TTC549 (cell line): ENCODE measurements at regions not wholly inside any gene's neighbourhood (a gene's known extent, or its start where the extent isn't known, plus 50 kb on each side); places are given as distances from the start of the nearest gene placed in this dataset.

ENCODE experiments used
- FAIRE-seq: peaks from 2 replicates; lab custom pipeline; 2012; peaks lifted over from hg19 to GRCh38; lab: Jason Lieb, UNC

DNA sequence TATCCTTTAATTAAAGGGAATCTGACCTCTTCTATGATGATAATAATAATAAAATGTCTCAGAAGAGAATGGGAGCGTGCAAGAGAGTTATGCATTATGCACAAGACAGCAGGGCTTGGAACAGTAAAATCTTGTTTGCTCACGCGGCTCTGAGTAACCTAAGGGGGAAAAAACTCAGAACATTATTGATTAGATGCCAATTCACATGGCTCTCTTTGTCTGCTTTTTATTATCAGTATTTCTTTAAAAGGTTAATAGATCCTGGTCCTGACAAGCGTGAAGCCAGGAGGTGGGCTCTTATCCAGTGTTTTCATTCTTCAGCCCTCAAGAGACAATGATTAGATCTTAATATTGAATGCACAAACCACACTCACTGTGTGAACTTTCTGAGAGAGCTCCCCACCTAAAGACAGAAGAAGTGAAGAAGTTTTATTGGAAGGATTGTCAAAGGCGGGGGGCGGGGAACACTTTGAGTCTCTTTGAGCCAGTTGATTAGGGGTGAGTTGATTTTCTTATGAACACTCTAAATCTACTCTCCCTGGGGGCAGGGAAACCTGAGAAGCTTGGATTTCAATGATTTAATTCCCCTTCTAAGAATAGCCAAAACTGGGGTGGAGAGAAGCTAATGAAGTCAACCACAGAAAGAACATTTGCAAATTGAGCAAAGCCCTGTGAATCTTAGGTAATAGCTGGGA, 127.5 kb upstream of the CTAGE1 start:
- no peak for FAIRE-seq

GRCh38 chr18:22546905-22547570, 129.3 kb upstream of the CTAGE1 start:
- FAIRE-seq: no peak

DNA sequence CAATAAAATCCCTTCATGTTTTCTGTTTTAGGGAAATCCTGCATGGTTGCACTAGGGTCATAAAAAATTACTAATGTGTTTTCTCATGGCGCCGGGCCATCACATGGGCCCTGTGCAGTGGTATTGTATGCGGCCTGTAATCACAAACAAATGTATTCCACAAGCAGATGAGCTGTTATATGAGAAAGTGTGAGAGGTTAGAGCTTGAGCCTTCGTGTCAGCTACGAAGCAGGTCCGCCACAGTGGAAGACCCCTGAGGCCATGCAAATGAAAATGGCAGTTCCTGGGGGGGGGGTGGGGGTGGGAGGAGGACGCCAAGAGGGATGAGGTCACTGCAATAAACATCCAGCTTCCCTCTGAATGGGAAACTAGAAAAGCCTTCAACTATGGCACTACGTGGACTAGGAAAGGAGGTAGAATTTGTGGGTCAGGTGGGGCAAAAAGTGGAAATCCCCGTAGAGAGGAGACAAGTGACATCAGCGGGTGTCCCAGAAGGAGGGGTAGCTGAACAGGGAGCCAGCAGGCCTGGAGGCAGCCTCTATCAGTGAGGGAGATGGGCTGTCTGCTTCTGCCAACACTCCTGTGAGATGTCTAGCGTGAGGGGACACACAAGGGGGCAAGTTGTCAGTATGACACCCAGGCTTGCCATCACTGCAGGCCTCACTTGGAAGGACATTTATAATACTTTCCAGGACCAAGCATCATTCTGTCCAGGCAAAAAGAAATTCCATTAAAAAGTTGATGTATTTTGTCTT, 130.3 kb upstream of the CTAGE1 start:
- no peak for FAIRE-seq

GRCh38 chr18:22549260-22549937, 131.7 kb upstream of the CTAGE1 start:
- FAIRE-seq: no peak

DNA sequence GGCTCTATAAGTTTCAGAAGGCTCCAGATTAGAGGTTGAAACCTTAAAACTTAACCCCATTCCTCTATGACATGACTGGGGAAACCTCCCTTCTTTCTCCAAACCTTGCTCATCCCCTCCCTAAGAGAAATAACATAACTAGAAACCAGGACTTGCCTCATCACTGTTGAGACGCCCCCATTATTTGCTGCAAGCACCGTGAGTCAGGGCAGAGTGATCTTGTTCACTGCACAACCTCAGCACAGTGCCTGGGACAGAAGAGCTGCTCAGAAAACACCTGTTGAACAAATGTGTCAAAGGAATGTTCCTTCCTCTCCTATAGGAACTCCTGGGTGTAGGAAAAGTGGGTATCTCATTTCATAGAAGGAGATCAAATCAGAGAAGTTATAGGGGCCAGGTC, 132.7 kb upstream of the CTAGE1 start:
- FAIRE-seq: no peak

DNA sequence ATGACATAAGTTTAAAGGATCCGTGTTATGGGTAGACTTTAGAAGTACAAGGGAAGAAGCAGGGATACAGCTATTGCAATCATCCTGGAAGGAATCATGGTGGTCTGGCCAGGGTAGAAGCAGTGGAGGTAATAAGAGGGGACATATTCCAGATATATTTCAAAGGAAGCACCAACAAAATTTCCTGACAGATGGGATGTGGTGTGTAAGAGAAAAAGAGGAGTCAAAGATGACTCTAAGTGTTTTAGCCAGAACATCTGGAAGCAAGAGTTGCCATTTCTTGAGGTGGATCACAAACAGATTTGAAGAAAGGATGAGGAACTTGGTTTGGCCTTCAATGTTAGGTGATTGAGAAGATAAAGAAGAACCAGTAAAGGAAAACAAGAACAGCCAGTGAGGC, 133.1 kb upstream of the CTAGE1 start:
- no peak for FAIRE-seq

- FAIRE-seq: no peak
Observed at GRCh38 chr18:22551536-22552151, 133.9 kb upstream of the CTAGE1 start.

DNA sequence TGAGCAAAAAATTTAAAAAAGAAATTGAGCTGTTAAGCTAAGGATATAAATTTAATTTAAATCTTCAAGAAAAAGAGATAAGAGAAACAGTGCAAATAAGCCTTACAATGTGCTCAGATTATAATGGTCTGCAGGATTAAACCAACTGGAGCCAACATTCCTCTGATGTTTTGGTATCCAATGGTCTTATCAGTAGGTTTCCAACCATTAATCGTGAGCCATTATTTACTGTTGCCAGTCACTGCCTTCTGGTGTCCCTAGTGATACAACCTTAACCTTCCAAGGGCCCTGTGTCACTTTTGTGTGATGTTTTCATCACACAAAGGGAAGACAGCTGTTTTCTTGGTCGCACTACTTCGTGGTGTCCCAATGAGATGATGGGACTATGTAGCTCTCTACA, 134.5 kb upstream of the CTAGE1 start:
- FAIRE-seq: no peak

GRCh38 chr18:22552899-22553460, 135.3 kb upstream of the CTAGE1 start:
- no peak for FAIRE-seq

DNA sequence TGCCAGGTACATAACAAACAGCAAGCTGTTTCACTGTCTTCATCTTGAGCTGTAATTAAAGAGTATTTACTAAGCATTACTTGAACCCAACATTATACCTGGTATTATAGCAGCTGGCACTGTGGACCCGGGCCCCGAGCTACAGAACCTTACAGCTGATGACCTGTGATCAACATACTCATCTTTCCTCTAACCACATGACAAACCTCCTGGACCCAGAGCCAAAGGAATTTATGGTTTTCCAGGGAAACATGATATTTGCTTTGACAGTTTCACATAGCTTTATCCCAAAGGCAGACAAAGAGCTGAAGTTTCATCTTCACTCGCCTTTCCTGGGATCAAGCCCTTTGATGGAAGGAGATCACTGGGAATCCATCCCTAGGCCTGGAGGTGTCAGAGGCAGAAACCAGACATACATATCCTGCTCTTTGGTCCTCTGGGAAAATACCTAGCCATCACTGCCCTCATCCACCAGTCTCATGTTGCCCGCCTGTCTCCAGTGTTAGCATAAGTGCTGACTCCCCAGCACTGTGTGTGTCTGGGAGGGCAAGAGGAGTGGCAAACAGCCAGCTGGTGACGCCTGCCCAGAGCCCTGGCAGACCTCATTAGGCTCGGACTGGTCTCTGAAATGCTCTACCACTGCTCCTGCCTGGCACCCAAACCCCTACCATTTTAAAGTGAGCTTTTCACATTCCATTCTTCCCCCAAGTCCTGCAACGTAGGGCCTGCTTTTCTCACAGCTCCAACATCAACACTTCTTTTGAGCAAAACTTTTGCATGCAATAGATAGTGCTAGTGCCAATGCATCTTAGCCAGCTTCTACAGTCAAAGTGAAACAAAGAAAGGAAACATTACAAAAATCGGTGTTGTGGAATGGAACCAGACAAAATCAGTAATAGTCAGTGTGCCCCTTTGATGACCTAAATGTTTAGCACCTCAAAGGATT, 138.8 kb upstream of the CTAGE1 start:
- FAIRE-seq: no peak

GRCh38 chr18:22557168-22557941, 139.6 kb upstream of the CTAGE1 start:
- no peak for FAIRE-seq

GRCh38 chr18:22558945-22559385, 141.2 kb upstream of the CTAGE1 start:
- no peak for FAIRE-seq

- no peak for FAIRE-seq
Observed at GRCh38 chr18:22559414-22560274, 141.9 kb upstream of the CTAGE1 start.

DNA sequence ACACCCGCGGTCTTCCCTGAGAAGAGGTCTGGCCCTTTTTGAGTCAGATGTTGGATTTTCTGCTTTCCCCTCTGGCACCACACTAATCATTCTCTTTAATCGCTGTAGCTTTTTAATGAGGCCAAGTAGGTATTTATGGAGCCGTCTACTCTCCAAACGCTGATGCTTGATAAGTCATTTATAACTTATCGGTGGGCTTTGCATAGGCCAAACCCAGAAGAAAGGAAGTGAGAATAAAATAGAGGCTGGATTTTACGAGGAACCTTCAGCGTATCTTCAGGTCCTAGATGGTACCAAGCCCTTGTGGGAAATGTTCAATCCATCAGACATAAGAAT, 142.5 kb upstream of the CTAGE1 start:
- FAIRE-seq: no peak

DNA sequence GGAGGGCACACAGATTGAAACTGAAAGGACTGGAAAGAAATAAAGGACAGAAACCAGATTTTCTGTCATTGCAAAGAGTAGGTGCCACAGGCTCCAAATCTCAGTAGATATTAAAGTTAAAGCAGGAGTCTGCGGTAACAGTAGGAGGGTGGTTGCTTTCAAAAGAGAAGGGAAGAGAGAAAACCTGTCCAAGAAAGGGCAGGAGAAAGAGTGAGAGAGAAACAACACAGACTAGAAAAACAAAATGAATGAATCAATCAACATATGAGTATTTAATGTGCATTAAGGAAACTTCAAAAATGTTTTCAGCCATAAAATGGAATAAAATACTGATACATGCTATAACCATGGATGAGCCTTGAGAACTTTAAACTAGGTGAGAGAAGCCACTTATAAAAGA, 143.1 kb upstream of the CTAGE1 start:
- no peak for FAIRE-seq

DNA sequence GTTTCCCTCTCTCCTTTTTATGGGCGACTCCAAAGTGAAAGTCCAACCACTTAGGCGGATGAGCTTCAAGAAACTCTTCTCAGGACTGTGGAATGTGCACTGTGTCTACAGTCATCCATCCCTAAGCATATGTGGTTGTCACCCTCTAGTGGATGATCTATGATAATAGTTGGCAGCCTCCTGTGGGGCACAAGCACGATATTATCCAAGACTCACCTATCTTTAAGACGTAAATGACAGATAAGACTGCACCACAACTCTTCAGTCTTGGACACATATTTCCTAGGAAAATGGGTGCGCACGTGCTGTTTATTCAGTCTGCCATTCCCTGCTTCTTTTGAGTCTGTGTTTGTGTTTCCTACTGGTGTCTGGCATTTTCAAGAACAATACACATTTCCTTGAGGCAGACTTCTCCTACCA, 145.5 kb upstream of the CTAGE1 start:
- no peak for FAIRE-seq

DNA sequence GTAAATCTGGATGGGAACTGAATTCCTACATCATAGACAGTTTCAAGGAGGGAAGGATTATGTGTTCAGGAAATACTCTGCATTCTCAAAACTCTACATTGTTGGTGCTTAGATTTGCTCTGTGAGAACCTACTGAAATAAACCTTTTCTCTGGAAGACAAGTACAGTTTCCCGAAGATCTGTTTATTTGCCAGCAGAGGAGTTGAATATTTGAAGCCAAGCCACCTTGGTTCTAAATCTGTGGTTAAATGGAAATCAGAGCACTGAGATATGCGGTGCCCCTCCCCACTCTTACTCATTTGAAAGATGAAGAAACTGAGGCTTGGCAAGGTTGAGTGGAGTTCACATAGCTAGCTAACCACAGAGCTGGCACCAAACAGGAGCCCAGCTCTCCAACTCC, 146.3 kb upstream of the CTAGE1 start:
- no peak for FAIRE-seq

DNA sequence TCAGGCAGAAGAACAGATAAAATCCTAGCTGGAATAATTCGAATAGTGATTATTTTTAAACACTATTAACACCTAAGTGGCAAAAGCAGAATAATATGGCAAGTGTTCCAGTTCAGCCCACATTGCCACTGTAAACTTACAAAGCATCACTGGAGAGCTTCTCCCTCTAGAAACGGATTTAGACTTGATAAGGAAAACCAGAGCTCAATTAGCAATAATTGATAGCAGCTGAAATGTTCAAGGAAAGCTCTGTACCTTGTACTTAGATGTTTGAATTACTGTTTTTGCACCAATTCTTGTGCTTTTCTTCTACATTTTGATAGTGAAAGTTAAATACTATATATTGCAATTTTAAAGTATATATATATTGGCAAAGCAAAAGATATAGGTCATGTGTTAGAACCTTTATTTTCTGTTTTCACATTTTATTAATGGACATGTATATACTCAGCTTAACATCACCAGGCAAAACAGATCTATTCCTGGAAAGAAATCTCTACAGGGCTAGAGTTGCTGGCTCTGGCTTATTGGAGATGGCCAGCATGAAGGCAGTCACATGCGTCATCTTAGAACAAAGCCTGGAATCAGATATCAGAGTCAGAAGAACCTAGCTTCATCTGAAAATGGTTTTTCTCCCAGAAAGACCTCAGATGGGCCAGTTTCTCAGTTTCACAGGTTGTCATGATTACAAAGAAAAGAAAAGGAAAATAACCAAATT, 149.1 kb upstream of the CTAGE1 start:
- FAIRE-seq: no peak

GRCh38 chr18:22567794-22568193, 150.1 kb upstream of the CTAGE1 start:
- no peak for FAIRE-seq
